Kidney (tissue), 13 donors: ENCODE measurements at regions not wholly inside any gene's neighbourhood (a gene's known extent, or its start where the extent isn't known, plus 50 kb on each side); places are given as distances from the start of the nearest gene placed in this dataset.

ENCODE experiments used
- DNase-seq, 5 donors: peaks; one replicate each; pipeline ENCODE4 v3.0.0-alpha.2; 2013 to 2020
- FAIRE-seq: peaks from 2 replicates; lab custom pipeline; 2012; peaks lifted over from hg19 to GRCh38; lab: Jason Lieb, UNC
- H3K27ac ChIP-seq, 2 donors: one replicate each; pipeline ENCODE4 v1.7.0; 2013; ENCODE audit warnings: low read depth in 2 of 2, low read length in 2 of 2, inconsistent platforms in 1 of 2
- H3K27me3 ChIP-seq: one replicate; pipeline ENCODE4 v1.7.1; 2013; ENCODE audit warnings: low read length, inconsistent platforms; ENCODE audit not compliant: control insufficient read depth, insufficient read depth
- H3K36me3 ChIP-seq, 3 donors: one replicate each; pipeline versions ENCODE4 v1.7.0 to v1.7.1; 2013; ENCODE audit warnings: low read length in 3 of 3, control low read depth in 1 of 3, inconsistent platforms in 1 of 3; ENCODE audit not compliant: insufficient read depth in 3 of 3, control insufficient read depth in 2 of 3
- H3K4me1 ChIP-seq, 3 donors: one replicate each; pipeline versions ENCODE4 v1.7.0 to v1.7.1; 2013; ENCODE audit warnings: low read length in 3 of 3, inconsistent platforms in 1 of 3, low read depth in 1 of 3; ENCODE audit not compliant: control insufficient read depth in 2 of 3, insufficient read depth in 2 of 3
- H3K4me3 ChIP-seq, 3 donors: one replicate each; pipeline versions ENCODE4 v1.7.0 to v1.8.1; 2013; ENCODE audit warnings: low read length in 3 of 3, control low read depth in 1 of 3, inconsistent platforms in 1 of 3
- H3K9ac ChIP-seq, 3 donors: one replicate each; pipeline versions ENCODE4 v1.7.0 to v1.7.1; 2013; ENCODE audit warnings: low read length in 3 of 3, control low read depth in 1 of 3, inconsistent platforms in 1 of 3
- H3K9me3 ChIP-seq, 3 donors: one replicate each; pipeline versions ENCODE4 v1.7.0 to v1.7.1; 2013; ENCODE audit warnings: low read length in 3 of 3, control low read depth in 1 of 3, inconsistent platforms in 1 of 3; ENCODE audit not compliant: control insufficient read depth in 2 of 3, insufficient read depth in 1 of 3
- intact Hi-C: fragments of 100-400 bp; cut with DNase I; formaldehyde crosslinking; loops from one replicate; pipeline ENCODE4 v1.11.1; 2022
- TF ChIP-seq, protein P1 (sequence below): IDR thresholded peaks from 3 replicates; pipeline ENCODE4 v1.5.1; 2012; ENCODE audit warnings: mild to moderate bottlenecking, moderate library complexity, borderline replicate concordance; ENCODE audit not compliant: insufficient read depth; ENCODE audit errors: extremely low read depth
- donor health status: control.
- donor health status: control.
- donor health status: control.
- donor health status: control.
- donor health status: control.
- donor health status: DM: yes; HTN: yes; CAD: no.
- donor health status: Normal renal cell carcinoma (clear cell type).

DNA sequence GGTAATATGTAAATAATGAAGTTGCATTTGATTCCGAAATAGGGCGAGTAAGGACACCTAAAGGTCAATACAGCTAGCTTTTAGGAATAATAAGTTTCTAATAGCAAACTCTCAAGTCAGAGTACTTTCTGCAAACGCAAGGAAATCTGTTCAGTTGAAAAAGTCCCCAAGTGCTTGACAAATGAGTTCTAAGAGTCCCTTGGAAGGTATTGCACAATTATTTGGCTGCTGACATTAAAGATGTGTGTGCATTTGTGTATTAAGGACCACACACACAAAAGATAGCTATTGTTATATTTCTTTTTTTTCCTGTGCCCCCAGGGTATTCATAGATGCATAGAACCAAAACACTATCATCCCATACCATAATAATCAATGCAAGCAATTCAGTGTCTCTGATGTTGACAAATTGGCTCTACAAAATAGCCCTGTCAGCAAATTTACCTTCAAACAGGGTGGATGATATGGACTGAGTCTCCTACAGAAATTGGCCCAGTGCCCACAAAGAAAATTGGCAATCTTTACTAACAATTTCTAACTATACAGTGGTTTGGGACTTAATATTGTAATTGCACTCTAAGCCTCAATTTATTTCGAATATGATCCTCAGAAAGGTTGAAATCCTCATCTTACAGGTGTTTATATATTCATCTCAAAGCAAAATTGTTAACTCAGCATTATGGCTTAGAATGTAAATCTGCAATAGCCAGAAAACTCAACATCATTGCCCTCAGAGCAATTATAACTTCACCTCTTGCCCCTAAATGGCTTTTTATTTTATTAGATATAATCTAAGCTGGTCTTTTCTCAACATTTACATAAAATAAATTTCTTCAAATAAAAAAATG lies 827.2 kb downstream of the MAT2B start:
- H3K27me3 ChIP-seq = no peaks in the 10 kb centered on the region
- intact Hi-C loops = no loop called here
- no peak overlapping the region for H3K27ac ChIP-seq
- H3K36me3 ChIP-seq = no peaks in the 10 kb centered on the region
- DNase-seq (no peak), FAIRE-seq (no peak)
- H3K9me3 ChIP-seq = peaks cover 0 to 4% (median 0%) of the 10 kb centered on the region in 3 donors
- H3K4me3 ChIP-seq = no peak overlapping the region
- TF ChIP-seq, protein P1, sequence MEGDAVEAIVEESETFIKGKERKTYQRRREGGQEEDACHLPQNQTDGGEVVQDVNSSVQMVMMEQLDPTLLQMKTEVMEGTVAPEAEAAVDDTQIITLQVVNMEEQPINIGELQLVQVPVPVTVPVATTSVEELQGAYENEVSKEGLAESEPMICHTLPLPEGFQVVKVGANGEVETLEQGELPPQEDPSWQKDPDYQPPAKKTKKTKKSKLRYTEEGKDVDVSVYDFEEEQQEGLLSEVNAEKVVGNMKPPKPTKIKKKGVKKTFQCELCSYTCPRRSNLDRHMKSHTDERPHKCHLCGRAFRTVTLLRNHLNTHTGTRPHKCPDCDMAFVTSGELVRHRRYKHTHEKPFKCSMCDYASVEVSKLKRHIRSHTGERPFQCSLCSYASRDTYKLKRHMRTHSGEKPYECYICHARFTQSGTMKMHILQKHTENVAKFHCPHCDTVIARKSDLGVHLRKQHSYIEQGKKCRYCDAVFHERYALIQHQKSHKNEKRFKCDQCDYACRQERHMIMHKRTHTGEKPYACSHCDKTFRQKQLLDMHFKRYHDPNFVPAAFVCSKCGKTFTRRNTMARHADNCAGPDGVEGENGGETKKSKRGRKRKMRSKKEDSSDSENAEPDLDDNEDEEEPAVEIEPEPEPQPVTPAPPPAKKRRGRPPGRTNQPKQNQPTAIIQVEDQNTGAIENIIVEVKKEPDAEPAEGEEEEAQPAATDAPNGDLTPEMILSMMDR = no peak
- H3K9ac ChIP-seq = no peak overlapping the region
- no peaks in the 10 kb centered on the region for H3K4me1 ChIP-seq

DNA sequence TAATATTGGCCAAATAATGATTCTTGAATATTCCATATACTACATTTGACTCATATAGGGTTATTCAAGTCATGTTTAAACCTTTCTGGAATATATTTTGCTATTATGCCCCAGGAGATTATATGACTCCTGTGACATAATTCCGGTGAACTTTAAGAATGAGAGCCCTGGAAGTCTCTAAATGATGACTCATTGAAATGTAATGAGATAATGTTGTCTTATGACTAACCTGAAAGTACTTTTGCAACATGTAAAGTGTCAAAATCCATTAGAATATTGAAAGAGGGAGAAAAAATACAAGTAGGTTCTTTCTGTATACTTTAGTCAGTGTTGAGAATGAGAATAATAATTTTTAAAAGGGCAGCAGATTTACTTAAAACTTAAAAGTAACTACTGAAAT lies 830.4 kb downstream of the MAT2B start:
- FAIRE-seq (no peak), DNase-seq (no peak)
- TF ChIP-seq, protein P1 = no peak
- Histone ChIP-seq H3K36me3 (no peaks in the 10 kb centered on the region), H3K9ac (no peak overlapping the region), H3K4me3 (no peak overlapping the region), H3K9me3 (no peaks in the 10 kb centered on the region), H3K27ac (no peak overlapping the region), H3K27me3 (no peaks in the 10 kb centered on the region), H3K4me1 (no peaks in the 10 kb centered on the region)
- intact Hi-C loops = no loop called here

DNA sequence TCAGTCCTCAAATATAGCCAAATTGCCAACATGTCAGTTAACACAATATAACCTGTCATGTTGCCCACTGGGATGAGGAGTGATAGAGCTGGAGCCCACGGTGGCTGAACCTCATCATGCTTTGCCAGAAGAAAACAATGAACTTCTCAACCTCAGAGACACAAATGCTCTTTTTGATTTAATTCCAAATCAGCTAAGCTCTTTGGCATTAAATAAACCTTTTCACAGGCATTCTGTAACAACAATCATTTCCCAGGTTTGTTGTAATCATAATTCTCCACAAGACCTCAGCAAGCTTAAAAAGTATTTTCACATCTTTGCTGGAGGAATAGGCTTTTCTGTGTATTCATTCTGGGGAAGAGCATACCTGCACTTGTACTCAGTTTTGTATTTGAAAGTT lies 830.9 kb downstream of the MAT2B start:
- intact Hi-C loops = no loop called here
- Histone ChIP-seq H3K36me3 (no peaks in the 10 kb centered on the region), H3K4me3 (no peak overlapping the region), H3K27ac (no peak overlapping the region), H3K9me3 (no peaks in the 10 kb centered on the region), H3K4me1 (no peaks in the 10 kb centered on the region), H3K27me3 (no peaks in the 10 kb centered on the region), H3K9ac (no peak overlapping the region)
- TF ChIP-seq, protein P1 = no peak
- FAIRE-seq (no peak), DNase-seq (no peak)

DNA sequence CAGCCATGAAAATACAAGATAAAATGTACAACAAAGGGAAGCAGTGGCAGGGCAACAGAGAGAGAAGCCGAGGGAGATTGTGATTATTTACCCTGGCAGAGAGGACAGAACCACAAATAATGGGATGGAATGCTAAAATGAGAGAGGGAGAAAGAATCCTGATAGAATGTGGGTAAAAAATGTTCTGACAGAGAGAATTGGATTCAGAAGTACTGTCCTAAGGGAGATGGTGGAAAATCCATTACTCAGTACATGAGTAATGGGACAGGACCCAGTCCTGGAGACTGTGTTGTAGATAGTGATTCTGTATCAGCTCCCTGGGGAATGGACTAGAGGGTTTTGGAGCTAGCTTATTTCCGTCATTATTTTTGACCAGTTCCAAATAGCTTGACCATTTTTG lies 831.5 kb downstream of the MAT2B start:
- DNase-seq = no peak
- Histone ChIP-seq H3K4me1 (no peaks in the 10 kb centered on the region), H3K27me3 (no peaks in the 10 kb centered on the region), H3K27ac (no peak overlapping the region), H3K9ac (no peak overlapping the region), H3K4me3 (no peak overlapping the region), H3K9me3 (no peaks in the 10 kb centered on the region), H3K36me3 (no peaks in the 10 kb centered on the region)
- no peak for FAIRE-seq
- intact Hi-C loops = no loop called here
- TF ChIP-seq, protein P1 = no peak
